Suprapubic skin (tissue), 4 donors: ENCODE measurements at regions not wholly inside any gene's neighbourhood (a gene's known extent, or its start where the extent isn't known, plus 50 kb on each side); places are given as distances from the start of the nearest gene placed in this dataset.

ENCODE experiments used
- DNase-seq, 2 donors: peaks; one replicate each; pipeline ENCODE4 v3.0.0-alpha.2; 2019; ENCODE audit warnings: low spot score in 2 of 2
- H3K27ac ChIP-seq: fragments of 200-600 bp; sonication (generic); one replicate; pipeline ENCODE4 v1.5.1; 2019
- H3K27me3 ChIP-seq: fragments of 200-600 bp; sonication (generic); one replicate; pipeline ENCODE4 v1.5.1; 2019
- H3K36me3 ChIP-seq: fragments of 200-600 bp; sonication (generic); one replicate; pipeline ENCODE4 v1.5.1; 2019
- H3K4me1 ChIP-seq: fragments of 200-600 bp; sonication (generic); one replicate; pipeline ENCODE4 v1.5.1; 2019
- H3K4me3 ChIP-seq: fragments of 200-600 bp; sonication (generic); one replicate; pipeline ENCODE4 v1.5.1; 2019; ENCODE audit warnings: mild to moderate bottlenecking
- H3K9me3 ChIP-seq: fragments of 200-600 bp; sonication (generic); one replicate; pipeline ENCODE4 v1.5.1; 2019
- CTCF ChIP-seq, 2 donors: fragments of 200-600 bp in 1 of 2; fragments of 450-650 bp in 1 of 2; sonication (generic) in 1 of 2; IDR thresholded peaks; one replicate each; pipeline ENCODE4 v1.5.1; 2016 to 2019; ENCODE audit warnings: antibody characterized with exemption in 2 of 2, mild to moderate bottlenecking in 1 of 2, moderate library complexity in 1 of 2
- EP300 ChIP-seq: sonication (generic); formaldehyde crosslinking; IDR thresholded peaks from one replicate; pipeline ENCODE4 v1.6.1; 2017; ENCODE audit warnings: antibody characterized with exemption
- POLR2A ChIP-seq, 2 donors: fragments of 450-650 bp; IDR thresholded peaks; one replicate each; pipeline ENCODE4 v1.6.1; 2017; ENCODE audit warnings: antibody characterized with exemption in 2 of 2, mild to moderate bottlenecking in 2 of 2, moderate library complexity in 2 of 2
- POLR2AphosphoS5 ChIP-seq, 3 donors: sonication (generic); formaldehyde crosslinking; IDR thresholded peaks; one replicate each; pipeline ENCODE4 v1.6.1; 2017; ENCODE audit warnings: antibody characterized with exemption in 3 of 3
- WGBS: methylation state at CpG from one replicate; pipeline ENCODE4 v1.1.5; 2018; 5-methylcytosine and 5-hydroxymethylcytosine counted together

- H3K27me3 ChIP-seq: peaks cover 7% of the 10 kb centered on the region
- H3K4me3 ChIP-seq: no peak overlapping the region
- DNase-seq: no peak
- TF ChIP-seq POLR2A (IDR thresholded peaks at IDR 0.05) (no peak), POLR2AphosphoS5 (IDR thresholded peaks at IDR 0.05) (no peak), EP300 (no peak), CTCF (IDR thresholded peaks at IDR 0.05) (no peak)
- no peaks in the 10 kb centered on the region for H3K4me1 ChIP-seq
- no peaks in the 10 kb centered on the region for H3K36me3 ChIP-seq
- no peaks in the 10 kb centered on the region for H3K9me3 ChIP-seq
- 54% methylated on average over 6 of the region's 6 CpGs for WGBS
- no peak overlapping the region for H3K27ac ChIP-seq
Observed at GRCh38 chr15:45794712-45795439, 160.0 kb downstream of the SQOR start.

GRCh38 chr15:45795440-45796069 is 160.7 kb downstream of the SQOR start:
- H3K27me3 ChIP-seq: peaks cover 7% of the 10 kb centered on the region
- no peaks in the 10 kb centered on the region for H3K36me3 ChIP-seq
- no peak overlapping the region for H3K4me3 ChIP-seq
- no peaks in the 10 kb centered on the region for H3K9me3 ChIP-seq
- whole genome bisulfite sequencing: 25% methylated on average over 3 of the region's 3 CpGs
- DNase-seq: no peak
- H3K4me1 ChIP-seq: no peaks in the 10 kb centered on the region
- no peak overlapping the region for H3K27ac ChIP-seq
- TF ChIP-seq POLR2AphosphoS5 (IDR thresholded peaks at IDR 0.05): no peak
- TF ChIP-seq CTCF (IDR thresholded peaks at IDR 0.05): peak in 1 of 2 donors; percentile 32
- no peak for TF ChIP-seq EP300
- TF ChIP-seq POLR2A (IDR thresholded peaks at IDR 0.05): no peak

GRCh38 chr15:45796433-45796832 is 161.6 kb downstream of the SQOR start:
- H3K27me3 ChIP-seq: peaks cover 7% of the 10 kb centered on the region

GRCh38 chr15:45799508-45799907 is 164.7 kb downstream of the SQOR start:
- no peak overlapping the region for H3K27ac ChIP-seq
- WGBS: 81% methylated on average over 3 of the region's 3 CpGs

More at GRCh38 chr15:45796433-45796832, 161.6 kb downstream of the SQOR start:
- no peaks in the 10 kb centered on the region for H3K4me1 ChIP-seq
- H3K4me3 ChIP-seq: no peak overlapping the region
- H3K36me3 ChIP-seq: no peaks in the 10 kb centered on the region
- H3K9me3 ChIP-seq: no peaks in the 10 kb centered on the region
- 51% methylated on average over 2 of the region's 3 CpGs for whole genome bisulfite sequencing
- no peak for DNase-seq
- TF ChIP-seq EP300 (no peak), POLR2AphosphoS5 (IDR thresholded peaks at IDR 0.05) (no peak), CTCF (IDR thresholded peaks at IDR 0.05) (no peak), POLR2A (IDR thresholded peaks at IDR 0.05) (no peak)
- no peak overlapping the region for H3K27ac ChIP-seq

More at GRCh38 chr15:45799508-45799907, 164.7 kb downstream of the SQOR start:
- Histone ChIP-seq H3K9me3 (no peaks in the 10 kb centered on the region), H3K27me3 (peaks cover 3% of the 10 kb centered on the region), H3K4me3 (no peak overlapping the region), H3K4me1 (no peaks in the 10 kb centered on the region), H3K36me3 (no peaks in the 10 kb centered on the region)
- DNase-seq: no peak
- TF ChIP-seq POLR2AphosphoS5 (IDR thresholded peaks at IDR 0.05): no peak
- TF ChIP-seq EP300: no peak
- no peak for TF ChIP-seq POLR2A (IDR thresholded peaks at IDR 0.05)
- no peak for TF ChIP-seq CTCF (IDR thresholded peaks at IDR 0.05)
